ENCODE measurements at regions not wholly inside any gene's neighbourhood (a gene's known extent, or its start where the extent isn't known, plus 50 kb on each side); places are given as distances from the start of the nearest gene placed in this dataset.
"Not testable (repeated sequence)": the region's sequence is repeated elsewhere in the genome, so short reads cannot be mapped to it uniquely, and the experiment has no call there.

DNA sequence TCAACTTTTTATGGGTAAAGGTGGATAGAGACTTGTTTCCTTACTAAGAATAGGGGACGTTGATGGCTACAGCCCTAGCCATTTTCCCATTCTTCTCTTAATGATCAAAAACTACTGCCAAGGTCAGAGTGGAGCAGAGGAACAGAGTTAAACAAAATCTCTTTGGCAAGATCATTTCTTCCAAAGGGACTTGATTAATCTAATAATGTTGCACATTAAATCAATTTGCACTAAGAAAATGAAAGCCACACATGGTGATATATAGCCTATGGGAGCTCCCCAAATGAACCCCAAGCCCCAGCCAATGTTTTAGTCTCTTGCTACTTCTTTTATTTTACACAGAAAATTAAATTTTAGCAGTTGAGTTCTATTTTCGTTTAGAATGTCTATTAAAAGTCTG is 954.5 kb upstream of the SOX9 start:
- DNase-seq (ENCODE audit: insufficient read length, low spot score) (no peak), FAIRE-seq (no peak)

- FAIRE-seq, result peak; percentile 38
- DNase-seq (ENCODE audit: insufficient read length, low spot score), result no peak
Observed at GRCh38 chr17:71168053-71168741, 952.6 kb upstream of the SOX9 start.

DNA sequence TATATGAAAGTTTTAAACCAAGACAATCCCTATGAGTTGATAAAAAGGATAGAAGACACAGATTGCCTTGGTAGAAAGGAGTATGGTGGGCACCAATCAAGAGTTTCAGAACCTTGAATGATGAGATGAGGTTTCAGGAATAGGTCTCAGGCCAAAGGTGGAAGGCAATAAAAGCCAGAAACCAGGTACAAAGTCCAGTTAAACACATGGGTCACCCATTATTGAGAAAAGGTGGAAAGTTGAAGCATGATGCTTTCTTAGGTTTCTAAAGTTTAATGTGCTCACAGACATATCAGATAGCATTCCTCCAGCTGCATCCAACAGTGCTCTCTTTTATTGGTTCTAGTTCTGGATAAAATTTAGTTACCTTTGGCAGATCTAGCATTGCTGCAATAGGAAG is 950.8 kb upstream of the SOX9 start:
- FAIRE-seq (no peak), DNase-seq (ENCODE audit: insufficient read length, low spot score) (no peak)

- DNase-seq (ENCODE audit: insufficient read length, low spot score) (no peak), FAIRE-seq (no peak)
Observed at GRCh38 chr17:71171270-71171669, 949.5 kb upstream of the SOX9 start.

DNA sequence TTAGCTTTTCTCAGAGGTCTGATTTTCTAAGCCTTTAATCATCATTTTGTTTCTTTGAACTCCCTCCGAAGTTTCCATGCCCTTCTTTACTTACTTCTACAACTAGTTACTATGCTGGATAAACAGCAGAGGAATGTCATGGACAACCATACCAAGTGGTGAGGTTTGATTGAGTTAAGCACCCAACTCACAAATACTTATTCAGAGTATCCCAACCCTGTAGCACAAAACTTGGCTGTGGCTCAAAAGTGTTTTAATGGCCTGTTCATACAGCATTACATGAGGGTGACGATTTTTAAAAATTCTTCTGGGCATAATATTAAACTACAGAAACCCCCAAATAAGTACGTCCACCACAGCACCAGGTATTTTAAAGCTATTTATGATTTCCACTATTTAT is 946.8 kb upstream of the SOX9 start:
- no peak for DNase-seq (ENCODE audit: insufficient read length, low spot score)
- no peak for FAIRE-seq

GRCh38 chr17:71176331-71176730 is 944.5 kb upstream of the SOX9 start:
- DNase-seq (ENCODE audit: insufficient read length, low spot score) (no peak), FAIRE-seq (no peak)

GRCh38 chr17:71176928-71177443 is 943.8 kb upstream of the SOX9 start:
- DNase-seq (ENCODE audit: insufficient read length, low spot score) (no peak), FAIRE-seq (no peak)

- no peak for DNase-seq (ENCODE audit: insufficient read length, low spot score)
- peak; percentile 51 for FAIRE-seq
Observed at GRCh38 chr17:71180801-71181385, 939.9 kb upstream of the SOX9 start.

GRCh38 chr17:71183066-71183660 is 937.7 kb upstream of the SOX9 start:
- no peak for DNase-seq (ENCODE audit: insufficient read length, low spot score)
- peak; percentile 28 for FAIRE-seq

DNA sequence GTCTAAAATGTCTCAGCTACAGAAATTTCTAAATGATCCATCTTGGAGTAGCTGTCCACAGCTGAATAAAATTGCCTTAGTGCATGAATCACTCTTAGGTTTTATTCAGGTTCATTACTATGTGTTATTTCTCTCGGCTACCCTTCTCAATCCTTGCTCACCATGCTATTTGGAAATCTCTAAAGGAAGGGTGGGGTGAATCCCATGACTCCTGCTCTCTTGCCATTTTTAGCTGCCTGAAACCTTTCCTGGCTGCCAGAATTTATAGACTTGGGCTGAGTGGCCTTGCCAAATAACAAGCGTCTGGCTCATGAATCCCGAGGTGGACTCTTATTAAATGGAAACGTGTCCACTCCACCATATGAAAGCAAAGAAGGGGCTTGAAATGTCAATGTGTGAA is 936.1 kb upstream of the SOX9 start:
- DNase-seq (ENCODE audit: insufficient read length, low spot score), result no peak
- no peak for FAIRE-seq

DNA sequence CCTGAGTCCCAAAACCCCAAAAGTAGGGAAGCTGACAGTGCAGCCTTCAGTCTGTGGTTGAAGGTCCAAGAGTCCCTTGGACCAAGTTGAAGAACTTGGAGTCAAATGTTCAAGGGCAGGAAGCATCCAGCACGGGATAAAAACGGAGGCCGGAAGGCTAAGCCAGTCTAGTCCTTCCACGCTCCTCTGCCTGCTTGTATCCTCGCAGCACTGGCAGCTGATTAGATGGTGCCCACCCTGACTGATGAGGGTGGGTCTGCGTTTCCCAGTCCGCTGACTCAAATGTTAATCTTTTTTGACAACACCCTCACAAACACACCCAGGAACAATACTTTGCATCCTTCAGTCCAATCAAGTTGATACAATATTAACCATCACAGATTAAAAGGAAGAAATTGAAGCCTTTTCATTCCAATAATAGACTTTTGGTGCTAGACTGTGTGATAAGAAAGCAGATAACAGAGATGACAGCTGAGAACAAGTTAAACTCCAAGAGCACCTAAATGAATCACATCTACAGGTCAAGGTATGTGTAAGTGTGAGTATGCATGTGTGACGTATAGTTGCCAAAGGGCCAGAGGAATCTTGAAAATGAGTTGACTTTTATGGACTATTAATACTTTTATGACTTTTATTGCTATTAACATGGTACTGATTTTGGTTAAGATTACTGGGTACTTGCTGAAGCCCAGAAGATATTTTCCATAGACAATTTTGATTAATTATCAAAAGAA is 933.5 kb upstream of the SOX9 start:
- FAIRE-seq, result no peak
- no peak for DNase-seq (ENCODE audit: insufficient read length, low spot score)

GRCh38 chr17:71188811-71189492 is 931.9 kb upstream of the SOX9 start:
- no peak for FAIRE-seq
- DNase-seq (ENCODE audit: insufficient read length, low spot score), result peak; percentile 37

DNA sequence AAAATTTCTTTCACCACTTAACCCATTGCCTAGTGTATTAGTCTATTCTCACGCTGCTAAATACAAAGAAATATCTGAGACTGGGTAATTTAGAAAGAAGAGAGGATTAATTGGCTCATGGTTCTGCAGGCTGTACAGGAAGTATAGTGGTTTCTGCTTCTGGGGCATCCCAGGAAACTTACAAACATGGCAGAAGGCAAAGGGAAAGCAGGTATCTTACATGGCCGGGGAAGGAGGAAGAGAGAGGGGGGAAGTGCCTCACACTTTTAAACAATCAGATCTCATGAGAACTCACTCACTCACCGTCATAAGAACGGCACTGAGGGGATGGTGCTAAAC is 931.4 kb upstream of the SOX9 start:
- no peak for FAIRE-seq

DNA sequence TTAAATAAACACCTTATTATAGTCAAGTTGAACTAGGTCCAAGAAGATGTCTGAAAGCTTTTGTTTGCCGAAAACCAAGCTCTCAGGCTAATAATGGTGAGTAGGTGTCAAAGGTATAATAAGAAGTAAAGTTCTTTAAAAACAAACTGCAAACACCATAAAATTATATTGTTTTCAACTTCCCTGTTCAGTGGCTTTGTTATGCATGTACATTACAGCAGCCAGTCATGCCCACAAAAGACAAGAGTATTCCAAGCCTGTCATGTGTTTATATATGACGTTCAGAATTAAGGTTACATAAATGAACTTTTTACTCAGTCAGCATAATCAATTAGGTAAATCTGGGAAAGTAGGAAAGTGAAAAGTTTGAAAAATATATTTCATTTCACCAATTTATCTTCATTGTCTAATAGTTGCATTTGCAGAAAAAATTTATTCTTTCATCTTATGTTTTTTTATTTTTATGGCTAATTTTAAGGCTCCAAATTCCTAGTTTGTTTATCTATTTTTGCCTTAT is 928.7 kb upstream of the SOX9 start:
- FAIRE-seq (no peak), DNase-seq (ENCODE audit: insufficient read length, low spot score) (no peak)

More for the DNA sequence above, 931.4 kb upstream of the SOX9 start:
- DNase-seq (ENCODE audit: insufficient read length, low spot score), result no peak

DNA sequence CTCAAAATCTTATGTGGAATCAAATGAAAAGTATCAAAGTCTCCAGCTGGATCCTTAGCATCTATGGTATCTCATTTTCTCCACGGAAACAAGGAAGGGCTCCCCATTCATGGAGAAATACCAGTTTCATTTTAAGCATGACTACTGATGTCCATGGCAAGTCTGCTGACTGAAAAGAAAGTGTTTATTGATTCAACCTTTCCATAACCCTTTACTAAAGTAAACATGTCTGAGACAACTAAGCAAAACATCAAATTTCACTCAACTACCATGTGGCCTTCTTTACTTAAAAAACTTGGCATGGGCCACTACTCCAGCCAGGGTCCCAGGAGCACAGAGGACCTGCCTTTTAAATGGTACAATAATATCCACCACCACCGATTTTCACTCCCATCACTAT is 928.0 kb upstream of the SOX9 start:
- no peak for FAIRE-seq
- DNase-seq (ENCODE audit: insufficient read length, low spot score), result no peak

DNA sequence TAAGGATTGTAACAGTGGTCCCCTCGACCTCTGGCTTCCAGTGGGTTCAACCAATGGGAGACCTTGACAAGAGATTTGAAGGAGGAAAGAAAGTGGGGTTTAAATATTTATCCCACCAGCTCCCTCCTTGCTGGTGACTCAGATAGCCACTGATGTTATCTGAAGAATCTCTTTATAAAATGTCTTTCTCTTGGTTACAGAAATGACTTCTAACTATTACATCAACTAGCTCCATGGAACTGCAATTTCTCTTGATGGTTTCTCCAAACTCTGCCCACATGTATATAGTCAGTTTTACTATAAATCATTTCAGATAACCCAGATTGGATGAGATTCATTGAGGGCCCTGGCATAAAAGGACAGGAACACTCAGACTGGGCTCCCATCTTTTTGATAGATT is 920.2 kb upstream of the SOX9 start:
- FAIRE-seq (no peak), DNase-seq (ENCODE audit: insufficient read length, low spot score) (no peak)

DNA sequence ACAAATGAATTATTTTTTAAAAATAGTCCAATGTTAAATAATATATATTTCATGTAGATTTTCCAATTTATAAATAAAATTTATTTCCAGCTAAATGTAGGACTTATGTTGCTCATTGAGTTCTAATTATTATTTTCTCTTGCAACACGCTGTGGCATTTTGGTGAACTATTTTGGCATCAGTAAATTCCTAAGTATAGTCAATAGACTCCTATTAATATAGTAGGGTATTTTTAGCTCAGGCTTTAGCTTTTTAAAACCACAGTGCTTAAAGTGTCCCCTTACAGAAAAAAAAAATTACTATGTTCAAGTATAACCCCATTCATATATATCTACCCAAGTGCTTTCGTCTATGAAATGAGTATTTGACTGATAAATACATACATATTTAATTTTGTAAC is 919.2 kb upstream of the SOX9 start:
- DNase-seq (ENCODE audit: insufficient read length, low spot score), result no peak
- FAIRE-seq, result no peak

DNA sequence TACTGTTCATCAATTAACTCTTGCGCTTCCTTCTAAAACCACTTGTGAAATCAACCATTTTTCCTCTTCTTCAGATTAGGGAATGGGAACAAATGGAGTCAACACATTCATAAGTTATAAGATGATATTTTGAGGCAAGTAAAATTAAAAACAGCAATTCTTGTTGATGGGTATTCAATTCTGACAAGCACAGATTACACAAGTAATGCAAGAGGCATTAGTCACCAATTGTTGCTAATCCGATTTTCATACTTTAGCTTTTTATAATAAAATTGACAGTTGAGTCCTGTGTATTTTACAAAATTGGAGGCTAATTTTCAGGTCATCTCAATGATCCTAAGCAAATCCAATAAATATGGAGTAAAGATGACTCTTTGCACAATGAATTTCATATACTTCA is 918.4 kb upstream of the SOX9 start:
- DNase-seq (ENCODE audit: insufficient read length, low spot score) (no peak), FAIRE-seq (no peak)

GRCh38 chr17:71203953-71204352 is 916.9 kb upstream of the SOX9 start:
- DNase-seq (ENCODE audit: insufficient read length, low spot score) (no peak), FAIRE-seq (no peak)

GRCh38 chr17:71205951-71206350 is 914.9 kb upstream of the SOX9 start:
- not testable (repeated sequence) for FAIRE-seq; DNase-seq (ENCODE audit: insufficient read length, low spot score)
